ENCODE measurements at regions not wholly inside any gene's neighbourhood (a gene's known extent, or its start where the extent isn't known, plus 50 kb on each side); places are given as distances from the start of the nearest gene placed in this dataset.

GRCh38 chr18:56323673-56324072, 314.7 kb downstream of the TXNL1 start:
- no peaks in the 10 kb centered on the region for H3K36me3 Mint-ChIP-seq (ENCODE audit: insufficient read depth, unreplicated experiment)
- CTCF ChIA-PET: no interaction called here
- DNase-seq: no peak
- H3K36me3 ChIP-seq (ENCODE audit: control insufficient read depth, insufficient read depth, low read length): no peaks in the 10 kb centered on the region
- no peak overlapping the region for H3K4me3 Mint-ChIP-seq (ENCODE audit: unreplicated experiment)
- no peaks in the 10 kb centered on the region for H3K9me3 Mint-ChIP-seq (ENCODE audit: unreplicated experiment)
- no peak overlapping the region for H3K27ac Mint-ChIP-seq (ENCODE audit: unreplicated experiment)
- no peaks in the 10 kb centered on the region for H3K27me3 ChIP-seq (replicated peaks; ENCODE audit: control insufficient read depth, insufficient read depth, low read length)
- H3K27me3 Mint-ChIP-seq (ENCODE audit: insufficient read depth, unreplicated experiment): peaks cover 2% of the 10 kb centered on the region
- no peaks in the 10 kb centered on the region for H3K4me1 Mint-ChIP-seq (ENCODE audit: low read depth, unreplicated experiment)
- BruUV-seq (replicated peaks): no TSS peak
- H3K4me1 ChIP-seq: no peaks in the 10 kb centered on the region
- no peak overlapping the region for H3K4me3 ChIP-seq (ENCODE audit: low read depth, low read length)
- intact Hi-C loops (cut with micrococcal nuclease; ENCODE audit: unreplicated experiment): no loop called here
- TF ChIP-seq CTCF (IDR thresholded peaks at IDR 0.05; ENCODE audit: insufficient read depth in 1 of 2, low read depth in 1 of 2, low read length in 1 of 2, severe bottlenecking in 1 of 2, unreplicated experiment in 1 of 2): no peak
- POLR2A ChIA-PET: no interaction called here
- H3K9me3 ChIP-seq: no peaks in the 10 kb centered on the region

DNA sequence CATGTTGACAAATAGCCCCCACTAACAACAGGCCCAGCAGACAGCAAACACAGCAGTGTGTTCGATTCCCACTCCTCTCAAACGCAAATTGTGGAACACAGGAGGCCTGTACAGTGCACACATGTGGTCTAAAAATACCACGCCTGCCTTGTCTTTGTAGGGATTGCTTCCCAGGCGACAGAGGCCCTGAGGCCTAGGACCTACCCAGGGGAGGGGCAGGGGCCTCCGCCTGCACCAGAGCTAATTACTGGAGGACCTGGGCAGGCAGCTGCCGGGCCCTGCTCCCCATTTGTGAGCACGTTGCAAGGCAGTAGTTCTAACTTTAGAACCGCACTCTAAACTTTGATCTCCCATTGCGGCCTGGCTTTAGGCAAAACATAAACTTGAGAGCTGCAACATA, 316.0 kb downstream of the TXNL1 start:
- Mint-ChIP-seq H3K27me3 (ENCODE audit: insufficient read depth, unreplicated experiment) (peaks cover 3% of the 10 kb centered on the region), H3K27ac (ENCODE audit: unreplicated experiment) (no peak overlapping the region), H3K4me3 (ENCODE audit: unreplicated experiment) (no peak overlapping the region), H3K36me3 (ENCODE audit: insufficient read depth, unreplicated experiment) (no peaks in the 10 kb centered on the region), H3K9me3 (ENCODE audit: unreplicated experiment) (no peaks in the 10 kb centered on the region), H3K4me1 (ENCODE audit: low read depth, unreplicated experiment) (no peaks in the 10 kb centered on the region)
- no peaks in the 10 kb centered on the region for H3K36me3 ChIP-seq (ENCODE audit: control insufficient read depth, insufficient read depth, low read length)
- no TSS peak for BruUV-seq (replicated peaks)
- ChIA-PET POLR2A (no interaction called here), CTCF (no interaction called here)
- H3K9me3 ChIP-seq: no peaks in the 10 kb centered on the region
- intact Hi-C loops (cut with micrococcal nuclease; ENCODE audit: unreplicated experiment): no loop called here
- no peaks in the 10 kb centered on the region for H3K4me1 ChIP-seq
- TF ChIP-seq CTCF (IDR thresholded peaks at IDR 0.05; ENCODE audit: insufficient read depth in 1 of 2, low read depth in 1 of 2, low read length in 1 of 2, severe bottlenecking in 1 of 2, unreplicated experiment in 1 of 2): no peak
- H3K27me3 ChIP-seq (replicated peaks; ENCODE audit: control insufficient read depth, insufficient read depth, low read length): no peaks in the 10 kb centered on the region
- H3K4me3 ChIP-seq (ENCODE audit: low read depth, low read length): no peak overlapping the region
- DNase-seq: no peak

GRCh38 chr18:56321470-56321869, 316.9 kb downstream of the TXNL1 start:
- intact Hi-C loops (cut with micrococcal nuclease; ENCODE audit: unreplicated experiment): no loop called here
- Mint-ChIP-seq H3K27ac (ENCODE audit: unreplicated experiment) (no peak overlapping the region), H3K9me3 (ENCODE audit: unreplicated experiment) (no peaks in the 10 kb centered on the region), H3K4me3 (ENCODE audit: unreplicated experiment) (no peak overlapping the region), H3K36me3 (ENCODE audit: insufficient read depth, unreplicated experiment) (no peaks in the 10 kb centered on the region), H3K4me1 (ENCODE audit: low read depth, unreplicated experiment) (no peaks in the 10 kb centered on the region), H3K27me3 (ENCODE audit: insufficient read depth, unreplicated experiment) (peaks cover 3% of the 10 kb centered on the region)
- H3K27me3 ChIP-seq (replicated peaks; ENCODE audit: control insufficient read depth, insufficient read depth, low read length): no peaks in the 10 kb centered on the region
- H3K4me1 ChIP-seq: no peaks in the 10 kb centered on the region
- no peaks in the 10 kb centered on the region for H3K36me3 ChIP-seq (ENCODE audit: control insufficient read depth, insufficient read depth, low read length)
- no peak for DNase-seq
- ChIA-PET POLR2A (no interaction called here), CTCF (no interaction called here)
- H3K9me3 ChIP-seq: no peaks in the 10 kb centered on the region
- no peak overlapping the region for H3K4me3 ChIP-seq (ENCODE audit: low read depth, low read length)
- no TSS peak for BruUV-seq (replicated peaks)
- TF ChIP-seq CTCF (IDR thresholded peaks at IDR 0.05; ENCODE audit: insufficient read depth in 1 of 2, low read depth in 1 of 2, low read length in 1 of 2, severe bottlenecking in 1 of 2, unreplicated experiment in 1 of 2): no peak

Measured in Caco-2 (cell line).